EH (cell line): ENCODE measurements at regions not wholly inside any gene's neighbourhood (a gene's known extent, or its start where the extent isn't known, plus 50 kb on each side); places are given as distances from the start of the nearest gene placed in this dataset.

Source experiments
- DNase-seq: peaks from one replicate; pipeline ENCODE4 v3.0.0-alpha.2; 2015; ENCODE audit warnings: low read depth

GRCh38 chr5:67515020-67515689 is 318.6 kb upstream of the CD180 start:
- DNase-seq, result no peak

GRCh38 chr5:67512758-67513157 is 316.2 kb upstream of the CD180 start:
- DNase-seq, result no peak

GRCh38 chr5:67511911-67512310 is 315.3 kb upstream of the CD180 start:
- no peak for DNase-seq

- DNase-seq, result no peak
Measured at GRCh38 chr5:67510204-67510603, 313.6 kb upstream of the CD180 start.

GRCh38 chr5:67509402-67510186 is 313.0 kb upstream of the CD180 start:
- DNase-seq, result no peak

- no peak for DNase-seq
Measured at GRCh38 chr5:67506241-67506640, 309.6 kb upstream of the CD180 start.

- no peak for DNase-seq
Measured at GRCh38 chr5:67502951-67503350, 306.4 kb upstream of the CD180 start.

- no peak for DNase-seq
Measured at GRCh38 chr5:67496051-67496450, 299.5 kb upstream of the CD180 start.

GRCh38 chr5:67495072-67495471 is 298.5 kb upstream of the CD180 start:
- DNase-seq, result no peak

GRCh38 chr5:67494186-67494855 is 297.7 kb upstream of the CD180 start:
- no peak for DNase-seq

- peak; percentile 58 for DNase-seq
Measured at GRCh38 chr5:67493676-67494075, 297.1 kb upstream of the CD180 start.

GRCh38 chr5:67490543-67491321 is 294.1 kb upstream of the CD180 start:
- peak; percentile 33 for DNase-seq

- DNase-seq, result no peak
Measured at GRCh38 chr5:67488885-67489284, 292.3 kb upstream of the CD180 start.

- no peak for DNase-seq
Measured at GRCh38 chr5:67487862-67488261, 291.3 kb upstream of the CD180 start.

GRCh38 chr5:67483453-67484030 is 286.9 kb upstream of the CD180 start:
- peak; percentile 35 for DNase-seq

GRCh38 chr5:67481362-67481761 is 284.8 kb upstream of the CD180 start:
- DNase-seq, result no peak

GRCh38 chr5:67478337-67478736 is 281.7 kb upstream of the CD180 start:
- no peak for DNase-seq

- no peak for DNase-seq
Measured at GRCh38 chr5:67476995-67477394, 280.4 kb upstream of the CD180 start.

- peak; percentile 84 for DNase-seq
Measured at GRCh38 chr5:67476531-67476930, 279.9 kb upstream of the CD180 start.

GRCh38 chr5:67475489-67475888 is 278.9 kb upstream of the CD180 start:
- DNase-seq, result peak; percentile 44

- DNase-seq, result no peak
Measured at GRCh38 chr5:67474597-67475238, 278.1 kb upstream of the CD180 start.
